ENCODE measurements at regions not wholly inside any gene's neighbourhood (a gene's known extent, or its start where the extent isn't known, plus 50 kb on each side); places are given as distances from the start of the nearest gene placed in this dataset.

DNA sequence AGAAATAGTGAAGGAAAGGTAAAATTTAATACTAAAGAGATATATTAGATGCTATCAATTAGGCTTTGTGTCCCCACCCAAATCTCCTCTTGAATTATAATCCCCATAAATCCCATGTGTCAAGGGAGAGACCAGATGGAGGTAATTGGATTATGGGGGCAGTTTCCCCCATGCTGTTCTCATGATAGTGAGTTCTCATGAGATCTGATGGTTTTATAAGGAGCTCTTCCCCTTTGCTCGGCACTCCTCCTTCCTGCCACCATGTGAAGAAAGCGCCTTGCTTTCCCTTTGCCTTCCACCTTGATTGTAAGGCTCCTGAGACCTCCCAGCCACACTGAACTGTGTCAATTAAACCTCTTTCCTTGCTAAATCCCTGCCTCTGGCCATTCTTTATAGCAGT is 697.0 kb upstream of the RGMB start:
- no peak for DNase-seq

DNA sequence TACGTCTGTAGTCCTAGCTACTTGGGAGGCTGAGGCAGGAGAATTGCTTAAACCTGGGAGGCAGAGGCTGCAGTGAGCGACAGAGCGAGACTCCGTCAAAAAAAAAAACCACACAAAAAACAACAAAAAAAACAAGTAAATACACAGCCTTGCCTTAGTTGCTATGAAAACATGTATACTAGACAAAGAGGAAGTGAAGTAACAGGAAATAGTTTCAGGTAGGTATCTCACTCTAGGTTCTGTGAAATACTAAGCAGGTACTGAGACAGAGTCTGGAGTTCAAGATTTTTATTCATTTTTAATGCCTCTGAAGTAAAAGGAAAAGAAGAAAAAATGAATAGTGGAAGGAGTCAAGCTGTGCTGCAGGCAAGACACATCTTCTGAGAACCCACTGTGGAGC is 687.9 kb upstream of the RGMB start:
- no peak for DNase-seq

DNA sequence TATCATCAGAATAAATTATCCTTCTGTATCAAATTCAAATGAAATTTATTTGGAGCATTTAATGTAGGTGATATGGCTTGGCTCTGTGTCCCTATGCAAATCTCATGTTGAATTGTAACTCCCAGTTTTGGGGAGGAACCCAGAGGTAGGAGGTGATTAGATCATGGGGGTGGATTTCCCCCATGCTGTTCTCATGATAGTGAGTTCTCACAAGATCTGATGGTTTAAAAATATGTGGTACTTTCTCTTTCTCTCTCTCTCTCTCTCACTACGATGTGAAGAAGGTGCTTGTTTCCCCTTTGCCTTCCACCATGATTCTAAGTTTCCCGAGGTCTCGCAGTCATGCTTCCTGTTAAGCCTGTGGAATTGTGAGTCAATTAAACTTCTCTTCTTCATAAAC is 678.4 kb upstream of the RGMB start:
- DNase-seq, result no peak

DNA sequence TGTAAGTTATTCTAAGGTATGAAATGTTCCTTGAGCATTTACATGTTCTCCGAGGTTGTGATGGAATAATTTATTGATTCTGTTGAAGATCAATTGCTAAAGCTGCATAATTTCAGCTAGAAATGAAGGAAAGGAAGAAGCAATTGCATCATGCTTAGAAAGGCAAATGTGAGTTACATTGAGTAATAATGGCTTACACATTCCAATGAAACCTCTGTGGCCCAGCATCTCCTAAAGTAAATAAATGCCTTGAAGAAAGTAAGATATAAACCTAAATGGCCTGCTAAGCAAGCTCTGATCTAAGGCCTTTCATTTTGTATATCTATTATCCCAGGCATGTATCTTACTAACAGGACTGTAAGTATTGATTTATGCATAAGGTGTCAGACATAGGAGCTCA is 677.3 kb upstream of the RGMB start:
- no peak for DNase-seq

DNA sequence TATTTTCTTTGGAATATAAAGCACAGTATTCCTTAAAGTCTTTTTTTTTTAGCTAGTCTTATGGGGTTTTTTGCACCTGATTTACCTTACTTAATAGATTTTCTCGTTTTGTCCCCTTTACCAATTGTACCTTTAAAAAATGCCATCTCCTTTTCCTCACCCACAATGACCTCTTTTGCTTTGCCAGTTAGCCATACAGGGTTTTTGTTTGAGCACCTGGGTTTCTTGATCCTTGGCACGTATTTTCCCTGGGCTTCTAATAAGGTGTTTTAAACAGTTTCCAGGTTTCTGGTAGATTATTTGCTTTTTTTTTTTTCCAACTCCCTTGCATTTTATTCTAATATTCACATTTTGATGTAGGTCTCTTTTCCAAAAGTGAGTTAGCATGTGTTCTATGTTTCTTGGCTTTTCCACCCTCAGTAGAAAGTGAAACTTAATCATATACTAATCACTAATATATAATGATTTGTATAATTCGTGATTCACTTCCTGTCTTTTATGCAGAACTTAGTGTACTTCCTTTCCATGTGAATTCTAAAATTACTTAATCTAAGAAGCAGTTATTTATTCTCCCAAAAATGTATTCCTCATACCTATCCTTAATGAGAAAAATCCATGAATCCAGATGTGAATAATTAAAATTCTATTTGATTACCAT is 673.9 kb upstream of the RGMB start:
- DNase-seq, result no peak

DNA sequence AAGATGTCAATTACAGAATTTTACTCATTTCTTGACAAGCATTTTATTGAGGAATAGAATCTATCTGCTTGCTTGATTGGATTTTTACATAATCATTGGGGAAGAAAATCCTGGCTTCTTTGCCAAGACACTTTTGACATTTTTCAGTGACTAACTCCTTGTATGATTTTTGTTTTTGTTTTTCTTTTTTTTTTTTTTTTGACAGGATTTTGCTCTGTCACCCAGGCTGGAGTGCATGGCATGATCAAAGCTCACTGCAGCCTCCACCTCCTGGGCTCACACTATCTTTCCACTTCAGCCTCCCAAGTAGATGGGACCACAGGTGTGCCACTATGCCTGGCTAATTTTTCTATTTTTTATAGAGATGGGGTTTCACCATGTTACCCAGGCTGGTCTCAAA is 672.3 kb upstream of the RGMB start:
- DNase-seq, result no peak

DNA sequence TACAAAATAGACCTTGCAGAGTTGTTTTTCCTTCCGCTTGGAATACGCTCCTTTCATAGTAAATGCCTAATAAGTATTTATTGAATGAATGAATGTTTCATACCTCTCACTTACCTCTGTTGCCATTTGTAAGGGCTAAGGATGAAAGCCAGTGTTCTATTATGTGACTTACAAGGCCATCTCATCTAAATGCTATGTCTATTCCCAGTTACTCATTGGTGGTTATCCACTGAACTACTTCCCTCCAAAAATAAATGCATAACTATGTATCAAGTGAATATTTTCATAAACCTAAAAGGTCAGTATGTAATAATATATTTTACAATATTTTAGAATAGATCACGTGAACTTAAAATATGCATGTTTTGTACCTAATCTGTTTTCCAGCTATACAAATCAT is 670.5 kb upstream of the RGMB start:
- DNase-seq, result no peak

DNA sequence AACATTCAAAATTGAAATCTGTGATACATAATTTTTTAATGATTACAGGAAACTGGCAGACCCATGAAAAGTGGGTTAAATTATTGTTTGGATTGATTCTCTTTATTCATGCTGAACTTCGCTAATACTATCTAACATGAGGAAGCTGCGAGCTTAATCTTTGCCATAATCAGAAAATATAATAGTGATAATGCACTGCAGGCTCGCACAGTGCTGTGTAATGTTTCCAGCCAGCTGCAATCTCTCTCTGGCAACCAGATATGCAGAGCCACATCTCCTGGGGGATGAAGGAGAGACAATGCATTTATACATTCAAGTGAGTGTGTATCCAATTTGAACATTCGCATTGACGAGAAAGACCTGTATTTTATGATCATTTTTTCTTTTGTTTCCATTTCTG is 669.7 kb upstream of the RGMB start:
- DNase-seq, result no peak

DNA sequence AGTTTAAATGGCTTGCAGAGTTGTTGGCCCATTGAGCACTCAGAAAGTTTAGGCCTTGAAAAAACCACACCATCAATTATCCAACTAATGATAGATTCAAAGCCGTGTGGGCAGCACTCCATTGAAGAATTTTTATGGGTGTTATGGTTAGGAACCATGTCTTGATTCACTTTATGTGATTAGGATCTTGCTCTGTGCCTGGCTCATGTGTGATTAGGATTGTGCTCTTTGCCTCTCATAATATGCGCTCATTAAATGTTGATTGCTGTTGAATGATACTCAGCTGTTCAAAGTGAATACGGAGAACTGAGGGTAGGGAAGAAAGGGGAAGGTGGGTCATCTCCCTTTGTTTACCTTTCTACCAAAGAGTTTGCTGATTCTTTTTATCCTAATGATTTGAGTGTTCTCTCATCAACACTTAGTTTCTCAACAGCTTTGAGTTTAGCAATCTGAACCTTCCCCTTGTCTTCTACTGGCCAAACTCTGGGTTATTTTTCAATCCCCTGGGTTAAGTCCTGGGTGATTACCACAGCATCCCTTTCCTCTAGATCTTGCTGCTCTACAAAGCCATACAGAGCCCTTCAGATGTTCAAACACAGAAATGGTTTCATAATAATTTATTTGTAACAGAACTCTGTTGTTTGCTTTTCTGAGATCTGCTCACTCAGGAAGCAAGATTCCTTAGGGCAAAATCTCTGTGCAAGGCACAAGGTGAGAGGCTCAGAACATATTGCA is 668.8 kb upstream of the RGMB start:
- no peak for DNase-seq

DNA sequence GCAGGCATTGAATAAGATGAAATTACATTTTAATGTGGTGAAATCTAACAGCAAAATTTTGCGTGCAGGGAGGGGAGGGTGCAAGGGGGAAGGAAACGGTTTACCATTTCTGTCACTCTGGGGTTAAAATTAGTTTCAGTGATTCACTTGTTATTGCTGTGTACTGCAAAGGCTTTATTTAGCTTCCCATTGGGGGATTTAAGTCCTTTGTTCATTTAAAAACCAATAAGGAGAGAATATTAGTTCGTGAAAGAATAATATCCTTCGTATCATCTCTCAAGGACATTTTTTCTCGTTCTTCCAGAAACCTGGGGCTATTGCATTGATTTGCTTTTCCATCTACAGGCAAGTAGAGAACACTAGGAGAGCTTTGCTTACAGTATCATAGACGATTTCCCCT is 667.8 kb upstream of the RGMB start:
- no peak for DNase-seq

DNA sequence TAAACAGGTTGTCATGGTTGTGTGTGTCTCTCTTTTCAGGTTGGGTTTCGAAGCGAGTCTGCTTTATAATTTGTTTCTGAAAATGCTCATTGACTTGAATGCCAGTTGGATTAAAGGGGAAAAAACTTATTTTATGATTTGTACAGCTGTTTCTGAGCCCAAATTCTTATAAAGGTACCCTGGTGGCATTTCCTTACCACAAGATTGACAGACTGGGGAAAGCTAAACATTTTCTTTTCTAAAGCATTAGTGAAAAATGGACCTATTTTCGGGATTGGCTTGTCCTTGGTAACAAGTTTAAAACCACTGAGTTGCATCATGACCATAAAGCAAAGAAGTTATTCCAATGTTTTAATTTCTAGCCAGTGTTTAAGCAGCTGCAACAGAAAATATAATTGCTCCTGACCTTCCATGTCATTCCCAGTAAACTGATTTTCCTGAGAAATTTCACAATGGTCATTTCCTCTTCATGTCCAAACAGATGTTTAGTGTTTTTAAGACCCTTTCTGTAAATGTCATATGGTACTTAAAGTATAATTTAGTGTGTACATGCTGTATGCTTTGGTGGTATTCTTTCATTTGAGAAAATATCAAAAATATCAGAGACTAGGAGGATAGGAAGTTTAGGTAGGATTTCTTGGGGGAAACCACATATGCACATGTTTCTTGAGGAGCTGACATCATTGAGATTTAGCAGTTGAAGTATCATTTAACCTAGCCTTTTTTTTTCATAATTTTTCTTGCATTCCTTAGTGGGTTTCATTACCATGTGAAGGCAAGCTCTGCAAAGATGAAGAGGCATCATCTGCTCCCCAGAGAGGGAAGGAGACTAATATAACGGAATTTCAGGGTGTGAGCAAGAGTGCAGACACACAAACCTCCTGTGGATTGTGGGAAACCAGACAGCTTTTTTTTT is 667.1 kb upstream of the RGMB start:
- no peak for DNase-seq

DNA sequence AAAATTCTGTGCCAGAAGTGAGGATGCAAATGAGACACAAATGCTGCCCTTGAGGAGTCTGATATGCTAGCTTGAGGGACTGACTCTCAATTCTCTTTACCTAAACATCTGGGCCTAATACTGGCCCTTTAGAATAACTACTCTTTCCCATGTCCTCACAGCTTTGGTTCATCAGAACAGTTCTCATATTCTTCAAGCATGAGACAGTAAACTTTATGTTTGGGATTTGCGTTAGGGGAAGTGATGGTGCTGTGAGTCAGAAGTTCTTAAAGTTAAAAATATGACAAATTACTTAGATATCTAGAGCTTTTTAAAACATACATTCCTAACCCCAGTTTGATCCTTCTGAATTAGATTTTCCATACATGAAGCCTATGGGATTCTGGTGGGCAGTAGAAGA is 665.0 kb upstream of the RGMB start:
- no peak for DNase-seq

DNA sequence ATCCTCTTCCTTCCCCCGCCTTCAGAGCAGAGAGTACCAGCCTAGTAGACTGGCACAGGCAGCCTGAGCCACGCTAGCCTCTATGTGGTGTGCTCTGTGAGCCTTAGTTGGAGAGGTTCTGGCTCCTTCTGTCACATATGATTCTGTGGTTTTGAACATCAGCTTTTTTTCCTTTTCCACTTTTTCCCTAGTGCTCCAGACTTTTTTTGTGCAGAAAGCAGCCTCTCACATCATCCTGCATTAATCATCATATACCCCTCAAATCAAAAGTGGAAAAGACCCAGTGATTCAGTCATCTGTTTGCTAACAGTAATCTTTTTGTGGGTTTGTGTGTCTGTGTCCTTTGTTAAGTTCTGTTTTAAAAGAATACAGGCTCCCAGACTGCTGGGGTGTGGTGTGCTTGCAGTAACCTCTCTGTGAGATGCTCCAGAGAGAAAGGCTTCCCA is 663.9 kb upstream of the RGMB start:
- DNase-seq, result no peak

DNA sequence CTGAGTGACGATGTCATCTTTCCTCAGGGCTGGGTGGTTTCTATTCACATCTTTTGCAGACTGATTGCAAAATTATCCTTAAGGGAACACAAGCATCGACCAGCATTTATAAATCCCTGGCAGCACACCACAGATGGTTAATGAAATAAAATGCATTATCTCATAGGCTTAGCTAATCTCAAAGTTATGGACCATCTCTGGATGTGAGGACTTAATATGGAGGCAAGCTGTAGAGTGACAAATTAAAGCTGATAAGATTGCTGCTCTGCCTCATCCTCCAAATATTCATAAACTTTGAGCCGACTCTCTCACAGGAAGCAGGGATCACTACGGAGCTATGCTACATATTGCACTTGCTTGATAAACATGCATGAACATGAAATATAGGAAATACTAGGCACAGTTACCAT is 663.2 kb upstream of the RGMB start:
- DNase-seq, result no peak

DNA sequence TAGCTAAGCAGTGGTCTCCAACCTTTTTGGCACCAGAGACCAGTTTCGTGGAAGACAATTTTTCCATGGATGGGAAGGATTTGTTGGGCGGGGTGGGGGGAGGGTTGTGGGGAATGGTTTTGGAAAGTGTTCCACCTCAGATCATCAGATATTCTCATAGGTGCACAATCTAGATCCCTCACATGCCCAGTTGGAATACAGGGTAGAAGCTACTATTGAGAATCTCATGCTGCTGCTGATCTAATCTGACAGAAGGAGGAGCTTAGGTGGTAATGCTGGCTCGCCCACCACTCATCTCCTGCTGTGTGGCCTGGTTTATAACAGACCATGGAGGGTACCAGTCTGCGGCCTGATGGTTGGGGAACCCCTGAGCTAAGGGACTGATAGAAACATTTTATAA is 662.7 kb upstream of the RGMB start:
- DNase-seq, result no peak

DNA sequence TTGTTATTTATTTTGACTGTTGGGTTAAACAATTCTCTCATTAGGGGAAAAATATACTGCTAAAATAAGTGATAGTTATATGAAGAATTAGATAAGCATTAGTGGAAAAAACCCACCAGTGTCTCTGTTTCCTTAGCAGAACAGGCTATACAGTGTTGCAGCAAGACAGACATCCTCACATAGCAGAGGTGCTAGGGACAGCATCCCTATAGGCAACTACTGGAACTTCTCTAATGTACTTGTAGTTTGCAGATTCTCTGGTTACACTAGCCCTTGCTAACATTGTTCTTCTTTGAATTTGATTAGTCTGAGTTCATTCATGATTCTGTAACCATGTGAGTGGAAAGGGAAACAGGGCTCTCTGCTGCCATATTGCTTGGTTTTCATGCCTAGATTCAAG is 661.8 kb upstream of the RGMB start:
- DNase-seq, result no peak

DNA sequence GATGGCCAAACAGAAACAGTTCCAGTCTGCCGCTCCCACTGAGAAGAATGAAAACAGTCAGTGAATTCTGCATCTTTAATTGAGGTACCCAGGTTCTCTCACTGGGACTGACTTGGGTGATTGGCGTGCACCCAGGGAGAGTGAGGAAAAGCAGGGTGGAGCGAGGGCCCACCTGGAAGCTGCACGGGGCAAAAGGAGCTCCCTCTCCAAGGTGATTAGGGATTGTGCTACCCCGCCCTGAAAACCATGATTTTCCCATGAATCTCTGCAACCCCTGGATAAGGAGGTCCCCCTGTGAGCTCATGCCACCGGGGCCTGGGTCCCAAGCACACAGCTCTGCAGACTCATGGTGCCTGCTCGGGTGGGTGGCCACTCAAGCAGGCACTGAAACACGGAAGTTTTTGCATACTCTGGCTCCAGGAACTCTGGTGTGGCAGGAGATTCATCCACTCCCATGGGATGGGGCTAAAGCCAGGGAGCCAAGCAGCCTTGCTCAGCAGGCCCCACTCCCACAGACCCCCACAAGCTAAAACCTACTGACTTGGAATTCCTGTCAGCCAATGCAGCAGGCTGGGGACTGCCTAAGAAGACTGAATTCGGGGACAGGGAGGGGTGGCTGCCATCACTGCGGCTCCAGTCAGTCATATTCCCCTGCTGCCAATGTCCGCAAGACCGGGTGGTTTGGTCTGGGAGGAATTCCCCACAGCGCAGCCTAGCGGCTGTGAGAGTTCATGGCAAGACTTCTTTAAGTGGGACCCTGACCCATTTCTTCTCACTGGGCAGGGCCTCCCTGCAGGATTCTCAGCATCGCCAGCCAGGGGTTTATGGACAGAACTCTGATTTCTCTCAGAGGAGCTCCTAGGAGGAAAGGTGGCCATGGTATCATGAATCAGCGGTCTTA is 652.2 kb upstream of the RGMB start:
- DNase-seq, result no peak

DNA sequence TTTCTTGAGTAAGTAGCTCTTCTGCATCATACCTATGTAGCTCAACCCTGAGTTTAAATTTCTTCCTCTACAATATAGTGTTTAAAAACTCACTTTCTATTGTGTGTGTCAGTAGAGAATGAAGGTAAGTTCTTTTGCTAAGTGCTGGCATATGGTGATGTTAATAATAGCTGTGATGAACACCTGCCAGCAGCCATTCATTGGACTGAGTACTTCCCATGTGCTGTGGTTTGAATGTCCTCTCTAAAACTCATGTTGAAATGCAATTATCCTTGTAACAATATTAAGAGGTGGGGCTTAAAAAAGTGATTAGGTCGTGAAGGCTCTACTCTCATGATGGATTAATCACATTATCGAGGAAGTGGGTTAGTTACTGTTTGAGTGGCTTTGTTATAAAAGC is 645.2 kb upstream of the RGMB start:
- no peak for DNase-seq

DNA sequence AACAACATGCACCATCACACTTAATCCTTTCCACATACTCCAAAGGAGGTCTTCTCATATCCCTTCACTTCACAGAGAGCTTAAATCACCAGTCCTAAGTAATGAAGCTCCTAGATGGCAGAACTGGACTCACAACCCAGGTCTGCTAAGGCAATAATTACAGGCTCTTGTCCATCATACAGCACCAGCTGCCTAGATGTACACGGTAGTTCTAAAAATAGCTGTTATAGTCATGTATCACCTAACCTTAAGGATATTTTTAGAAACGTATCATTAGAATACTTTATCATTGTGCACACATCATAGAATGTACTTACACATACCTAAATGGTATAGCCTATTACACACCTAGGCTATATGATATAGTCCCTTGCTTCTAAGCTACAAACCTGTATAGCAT is 644.6 kb upstream of the RGMB start:
- DNase-seq, result no peak

DNA sequence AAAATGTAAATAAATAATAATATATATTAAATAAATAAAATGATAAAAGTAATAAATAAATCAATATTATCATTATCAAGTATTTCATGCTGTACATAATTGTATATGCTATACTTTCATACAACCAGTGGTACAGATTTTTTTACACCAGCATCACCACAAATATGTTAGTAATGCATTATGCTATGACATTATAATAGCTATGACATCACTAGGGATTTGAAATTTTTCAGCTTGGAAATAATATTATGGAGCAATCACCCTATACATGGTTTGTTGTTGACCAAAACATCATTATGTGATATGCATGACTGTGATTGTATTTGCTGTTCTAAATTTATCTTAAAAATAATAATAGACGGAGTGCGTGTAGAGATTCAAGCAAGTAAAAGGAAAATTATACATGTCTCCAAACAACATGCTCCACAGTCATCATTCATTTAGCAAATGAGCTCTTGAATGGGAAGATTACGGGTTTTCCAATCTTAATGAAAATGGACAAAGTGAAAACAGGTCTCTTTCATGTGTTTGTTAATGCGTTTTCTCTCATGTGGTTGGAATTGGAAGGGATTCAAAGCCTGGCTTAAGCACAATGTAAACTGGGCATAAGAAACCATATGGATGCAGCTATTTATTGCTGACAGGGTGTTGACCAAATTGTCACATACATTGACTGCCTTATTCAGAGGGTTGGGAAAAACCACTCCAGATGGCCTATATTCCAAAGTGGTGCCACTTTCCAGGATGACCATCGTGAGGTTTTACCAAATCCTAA is 643.0 kb upstream of the RGMB start:
- no peak for DNase-seq

DNA sequence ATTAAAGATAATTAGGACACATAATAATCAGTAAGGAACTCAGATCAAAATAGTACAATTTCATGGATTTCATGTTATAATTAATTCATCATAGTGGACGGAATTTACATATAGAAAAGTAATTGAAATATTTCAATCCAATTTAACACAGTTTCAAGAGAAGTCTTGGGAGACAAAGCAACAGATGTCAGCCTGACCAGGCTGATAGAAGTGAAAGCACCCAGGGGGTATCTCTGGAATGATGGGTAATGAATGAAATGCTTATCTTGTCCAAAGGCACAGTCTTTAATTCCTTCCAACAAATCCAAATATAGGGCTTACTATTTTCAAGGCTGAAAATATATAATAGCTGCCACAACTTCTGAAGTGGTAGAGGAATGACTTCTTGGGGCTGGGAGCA is 629.3 kb upstream of the RGMB start:
- no peak for DNase-seq

DNA sequence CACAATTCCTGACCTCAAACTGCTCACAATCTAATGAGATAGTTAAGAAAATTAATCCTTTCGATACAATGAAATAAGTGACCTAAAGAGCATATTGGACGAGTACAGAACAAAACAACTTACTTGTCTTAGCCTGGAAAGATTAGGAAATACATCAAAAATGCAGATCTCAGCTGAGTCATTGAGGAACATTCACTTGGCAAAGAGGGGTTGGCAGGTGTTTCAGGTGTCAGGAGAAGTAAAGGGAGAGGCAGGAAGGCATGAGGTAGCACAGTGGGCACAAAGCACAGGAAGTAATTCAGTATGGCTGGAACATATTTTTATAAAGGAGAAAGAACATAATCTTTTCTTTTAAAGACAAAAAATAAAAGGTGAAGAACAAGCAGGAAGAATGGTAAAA is 628.8 kb upstream of the RGMB start:
- DNase-seq, result no peak
